ENCODE measurements at regions not wholly inside any gene's neighbourhood (a gene's known extent, or its start where the extent isn't known, plus 50 kb on each side); places are given as distances from the start of the nearest gene placed in this dataset.

DNA sequence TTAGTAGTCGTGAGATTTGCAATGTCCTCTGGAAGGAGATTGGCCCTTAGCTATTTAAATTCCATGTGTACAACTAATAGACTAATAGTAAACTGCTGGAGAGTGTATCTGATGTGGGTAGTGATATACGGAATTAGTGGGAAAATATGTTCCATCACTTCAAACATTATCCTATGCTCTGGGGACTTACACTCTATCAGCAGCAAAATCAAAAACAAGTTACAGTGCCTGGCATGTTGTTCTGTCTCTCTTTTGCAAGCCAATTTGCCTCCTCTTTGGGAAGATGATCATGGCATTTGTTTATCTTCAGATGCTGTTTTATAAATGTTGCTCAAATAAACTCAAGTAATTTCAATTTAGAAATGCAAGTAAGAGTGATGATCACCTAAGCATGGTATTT is 311.9 kb upstream of the ACO1 start:
- TF ChIP-seq, protein P1, sequence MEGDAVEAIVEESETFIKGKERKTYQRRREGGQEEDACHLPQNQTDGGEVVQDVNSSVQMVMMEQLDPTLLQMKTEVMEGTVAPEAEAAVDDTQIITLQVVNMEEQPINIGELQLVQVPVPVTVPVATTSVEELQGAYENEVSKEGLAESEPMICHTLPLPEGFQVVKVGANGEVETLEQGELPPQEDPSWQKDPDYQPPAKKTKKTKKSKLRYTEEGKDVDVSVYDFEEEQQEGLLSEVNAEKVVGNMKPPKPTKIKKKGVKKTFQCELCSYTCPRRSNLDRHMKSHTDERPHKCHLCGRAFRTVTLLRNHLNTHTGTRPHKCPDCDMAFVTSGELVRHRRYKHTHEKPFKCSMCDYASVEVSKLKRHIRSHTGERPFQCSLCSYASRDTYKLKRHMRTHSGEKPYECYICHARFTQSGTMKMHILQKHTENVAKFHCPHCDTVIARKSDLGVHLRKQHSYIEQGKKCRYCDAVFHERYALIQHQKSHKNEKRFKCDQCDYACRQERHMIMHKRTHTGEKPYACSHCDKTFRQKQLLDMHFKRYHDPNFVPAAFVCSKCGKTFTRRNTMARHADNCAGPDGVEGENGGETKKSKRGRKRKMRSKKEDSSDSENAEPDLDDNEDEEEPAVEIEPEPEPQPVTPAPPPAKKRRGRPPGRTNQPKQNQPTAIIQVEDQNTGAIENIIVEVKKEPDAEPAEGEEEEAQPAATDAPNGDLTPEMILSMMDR (IDR thresholded peaks at IDR 0.05; ENCODE audit: low read depth, low read length, poor library complexity, severe bottlenecking): no peak
- no peak for TF ChIP-seq EZH2phosphoT487 (IDR thresholded peaks at IDR 0.05; ENCODE audit: borderline replicate concordance, low read length)

Measured in DOHH2 (cell line).